Astrocyte (in vitro differentiated cells and primary cell): ENCODE measurements at regions not wholly inside any gene's neighbourhood (a gene's known extent, or its start where the extent isn't known, plus 50 kb on each side); places are given as distances from the start of the nearest gene placed in this dataset.

Source experiments
- CTCF ChIP-seq: IDR thresholded peaks from 2 replicates; pipeline ENCODE4 v1.5.1; 2011; ENCODE audit warnings: low read depth, mild to moderate bottlenecking, inconsistent platforms, low read length, moderate library complexity; ENCODE audit not compliant: insufficient read depth
- EZH2 ChIP-seq: IDR thresholded peaks from 2 replicates; pipeline ENCODE4 v1.6.1; 2012; ENCODE audit warnings: mild to moderate bottlenecking, low read length, inconsistent platforms; ENCODE audit not compliant: insufficient read depth

GRCh38 chr3:8450618-8451017 is 51.0 kb upstream of the LMCD1 start:
- TF ChIP-seq CTCF (peak; percentile 9), EZH2 (no peak)
